SK-N-SH (cell line): ENCODE measurements at regions not wholly inside any gene's neighbourhood (a gene's known extent, or its start where the extent isn't known, plus 50 kb on each side); places are given as distances from the start of the nearest gene placed in this dataset.

Source experiments
- CTCF ChIA-PET: fragments of 300-600, 350-600 bp; formaldehyde crosslinking; extraction: SDS; loops from one replicate; lab custom pipeline; 2021; lab: Yijun Ruan, JAX
- POLR2A ChIA-PET: fragments of 350-600 bp; sonication (Branson Sonifier 250); formaldehyde crosslinking; extraction: SDS; loops from one replicate; lab custom pipeline; 2020; ENCODE audit warnings: antibody characterized with exemption, inconsistent platforms; lab: Yijun Ruan, JAX
- DNase-seq: peaks from one replicate; pipeline ENCODE4 v3.0.0; 2012
- H2AFZ ChIP-seq: fragments of 200-600 bp; sonication (generic); 2 replicates; pipeline ENCODE4 v1.8.1; 2016; ENCODE audit warnings: antibody characterized with exemption, mild to moderate bottlenecking, low read depth
- H3F3A ChIP-seq: fragments of 200-600 bp; sonication (generic); replicated peaks from 2 replicates; pipeline ENCODE3; 2016; ENCODE audit warnings: antibody characterized with exemption, mild to moderate bottlenecking; ENCODE audit not compliant: insufficient read depth
- H3K27ac ChIP-seq, 2 experiments: fragments of 200-500 bp in 1 of 2; fragments of 200-600 bp in 1 of 2; sonication (Bioruptor generic) in 1 of 2; sonication (generic), shearing (Covaris generic) in 1 of 2; 2 replicates each; pipeline versions ENCODE4 v1.5.1 to v1.6.1; 2014 to 2016; ENCODE audit warnings: low read depth in 2 of 2, inconsistent platforms in 1 of 2, low read length in 1 of 2, mild to moderate bottlenecking in 1 of 2, mixed read lengths in 1 of 2
- H3K27me3 ChIP-seq: fragments of 200-600 bp; sonication (generic), shearing (Covaris generic); 2 replicates; pipeline ENCODE4 v1.6.1; 2016; ENCODE audit warnings: mixed run types; ENCODE audit not compliant: insufficient read depth
- H3K36me3 ChIP-seq, 2 experiments: fragments of 200-500 bp in 1 of 2; fragments of 200-600 bp in 1 of 2; sonication (Bioruptor generic) in 1 of 2; sonication (generic) in 1 of 2; replicated peaks in 1 of 2; 2 replicates each; pipeline versions ENCODE3 to v1.5.1; 2014 to 2016; ENCODE audit warnings: low read length in 1 of 2, mild to moderate bottlenecking in 1 of 2; ENCODE audit not compliant: insufficient read depth in 2 of 2, control insufficient read depth in 1 of 2
- H3K4me1 ChIP-seq, 2 experiments: fragments of 200-500 bp in 1 of 2; fragments of 200-600 bp in 1 of 2; sonication (Bioruptor generic) in 1 of 2; sonication (generic), shearing (Covaris generic) in 1 of 2; 2 replicates each; pipeline versions ENCODE4 v1.5.1 to v1.6.1; 2014 to 2016; ENCODE audit warnings: low read depth in 1 of 2, low read length in 1 of 2, mixed run types in 1 of 2; ENCODE audit not compliant: insufficient read depth in 2 of 2, control insufficient read depth in 1 of 2
- H3K4me2 ChIP-seq: fragments of 200-600 bp; sonication (generic), shearing (Covaris generic); 2 replicates; pipeline ENCODE4 v1.6.1; 2017; ENCODE audit warnings: mixed run types
- H3K4me3 ChIP-seq, 2 experiments: fragments of 200-500 bp in 1 of 2; fragments of 200-600 bp in 1 of 2; sonication (Bioruptor generic) in 1 of 2; sonication (generic), shearing (Covaris generic) in 1 of 2; 2 replicates each; pipeline versions ENCODE4 v1.5.1 to v1.8.1; 2014 to 2016; ENCODE audit warnings: low read depth in 2 of 2, inconsistent platforms in 1 of 2, low read length in 1 of 2, mild to moderate bottlenecking in 1 of 2, mixed read lengths in 1 of 2, moderate library complexity in 1 of 2
- H3K79me2 ChIP-seq: fragments of 200-600 bp; sonication (generic); 2 replicates; pipeline ENCODE4 v1.8.1; 2017; ENCODE audit warnings: mild to moderate bottlenecking; ENCODE audit not compliant: insufficient read depth
- H3K9ac ChIP-seq: fragments of 200-600 bp; sonication (generic); 2 replicates; pipeline ENCODE4 v1.6.1; 2017; ENCODE audit warnings: mixed run types
- H3K9me2 ChIP-seq: fragments of 200-600 bp; sonication (generic); 2 replicates; pipeline ENCODE4 v1.6.1; 2017; ENCODE audit warnings: mixed run types
- H3K9me3 ChIP-seq: fragments of 200-600 bp; sonication (generic); 2 replicates; pipeline ENCODE4 v1.6.1; 2017; ENCODE audit warnings: mixed run types, mild to moderate bottlenecking, moderate library complexity
- H4K20me1 ChIP-seq: fragments of 200-600 bp; sonication (generic); 2 replicates; pipeline ENCODE4 v1.6.1; 2017; ENCODE audit warnings: mild to moderate bottlenecking, mixed run types; ENCODE audit not compliant: insufficient read depth
- ELF1 ChIP-seq: IDR thresholded peaks from 2 replicates; pipeline ENCODE4 v1.4.0; 2012
- EZH2phosphoT487 ChIP-seq: fragments of 200-600 bp; sonication (generic); IDR thresholded peaks from 2 replicates; pipeline ENCODE4 v1.6.1; 2017; ENCODE audit warnings: low read depth, mixed run types, mild to moderate bottlenecking, antibody characterized with exemption, moderate library complexity, borderline replicate concordance
- GABPA ChIP-seq: IDR thresholded peaks from 2 replicates; pipeline ENCODE4 v1.4.0; 2012; ENCODE audit warnings: low read depth, mild to moderate bottlenecking
- IRF3 ChIP-seq: fragments of 150-350 bp; IDR thresholded peaks from 2 replicates; pipeline ENCODE4 v1.6.1; 2016; ENCODE audit warnings: mild to moderate bottlenecking, low read depth, low read length
- MEF2A ChIP-seq: IDR thresholded peaks from 2 replicates; pipeline ENCODE4 v1.4.0; 2012; ENCODE audit warnings: low read depth, borderline replicate concordance
- SMC3 ChIP-seq: IDR thresholded peaks from 2 replicates; pipeline ENCODE4 v1.6.1; 2012; ENCODE audit warnings: low read depth, low read length, improper control_type of control experiment
- TEAD4 ChIP-seq: IDR thresholded peaks from 2 replicates; pipeline ENCODE4 v1.4.0; 2012; ENCODE audit warnings: mild to moderate bottlenecking, borderline replicate concordance; ENCODE audit not compliant: insufficient read depth
- WGBS: methylation state at CpG from one replicate; pipeline ENCODE4 v1.1.6; 2017; ENCODE audit warnings: low lambda C conversion rate; 5-methylcytosine and 5-hydroxymethylcytosine counted together
- TF ChIP-seq, protein P1 (sequence below): IDR thresholded peaks from 2 replicates; pipeline ENCODE4 v1.4.0; 2012; ENCODE audit warnings: low read depth, borderline replicate concordance
- TF ChIP-seq, protein P2 (sequence below): IDR thresholded peaks from 2 replicates; pipeline ENCODE4 v1.4.0; 2012; ENCODE audit warnings: low read depth, borderline replicate concordance

GRCh38 chr2:187924293-187924692 is 367.4 kb upstream of the GULP1 start:
- no peak overlapping the region for H3K27ac ChIP-seq
- H3K79me2 ChIP-seq: no peaks in the 10 kb centered on the region
- CTCF ChIA-PET: no interaction called here
- H3F3A ChIP-seq: no peaks in the 10 kb centered on the region
- H4K20me1 ChIP-seq: no peaks in the 10 kb centered on the region
- no peak overlapping the region for H3K4me3 ChIP-seq
- no peak for DNase-seq
- no peaks in the 10 kb centered on the region for H3K9me3 ChIP-seq
- no peaks in the 10 kb centered on the region for H3K27me3 ChIP-seq
- TF ChIP-seq EZH2phosphoT487: no peak
- TF ChIP-seq, protein P1, sequence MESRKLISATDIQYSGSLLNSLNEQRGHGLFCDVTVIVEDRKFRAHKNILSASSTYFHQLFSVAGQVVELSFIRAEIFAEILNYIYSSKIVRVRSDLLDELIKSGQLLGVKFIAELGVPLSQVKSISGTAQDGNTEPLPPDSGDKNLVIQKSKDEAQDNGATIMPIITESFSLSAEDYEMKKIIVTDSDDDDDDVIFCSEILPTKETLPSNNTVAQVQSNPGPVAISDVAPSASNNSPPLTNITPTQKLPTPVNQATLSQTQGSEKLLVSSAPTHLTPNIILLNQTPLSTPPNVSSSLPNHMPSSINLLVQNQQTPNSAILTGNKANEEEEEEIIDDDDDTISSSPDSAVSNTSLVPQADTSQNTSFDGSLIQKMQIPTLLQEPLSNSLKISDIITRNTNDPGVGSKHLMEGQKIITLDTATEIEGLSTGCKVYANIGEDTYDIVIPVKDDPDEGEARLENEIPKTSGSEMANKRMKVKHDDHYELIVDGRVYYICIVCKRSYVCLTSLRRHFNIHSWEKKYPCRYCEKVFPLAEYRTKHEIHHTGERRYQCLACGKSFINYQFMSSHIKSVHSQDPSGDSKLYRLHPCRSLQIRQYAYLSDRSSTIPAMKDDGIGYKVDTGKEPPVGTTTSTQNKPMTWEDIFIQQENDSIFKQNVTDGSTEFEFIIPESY: no peak
- no peak for TF ChIP-seq IRF3
- no peak for TF ChIP-seq ELF1
- TF ChIP-seq SMC3: no peak
- TF ChIP-seq, protein P2, sequence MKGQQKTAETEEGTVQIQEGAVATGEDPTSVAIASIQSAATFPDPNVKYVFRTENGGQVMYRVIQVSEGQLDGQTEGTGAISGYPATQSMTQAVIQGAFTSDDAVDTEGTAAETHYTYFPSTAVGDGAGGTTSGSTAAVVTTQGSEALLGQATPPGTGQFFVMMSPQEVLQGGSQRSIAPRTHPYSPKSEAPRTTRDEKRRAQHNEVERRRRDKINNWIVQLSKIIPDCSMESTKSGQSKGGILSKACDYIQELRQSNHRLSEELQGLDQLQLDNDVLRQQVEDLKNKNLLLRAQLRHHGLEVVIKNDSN: no peak
- TF ChIP-seq MEF2A: no peak
- H2AFZ ChIP-seq: no peak overlapping the region
- H3K4me2 ChIP-seq: no peak overlapping the region
- no peaks in the 10 kb centered on the region for H3K4me1 ChIP-seq
- H3K9me2 ChIP-seq: no peaks in the 10 kb centered on the region
- POLR2A ChIA-PET: no interaction called here
- H3K9ac ChIP-seq: no peak overlapping the region
- no peaks in the 10 kb centered on the region for H3K36me3 ChIP-seq

- Histone ChIP-seq H3K79me2 (no peaks in the 10 kb centered on the region), H3K27ac (no peak overlapping the region), H3F3A (no peaks in the 10 kb centered on the region), H3K9ac (no peak overlapping the region), H2AFZ (no peak overlapping the region), H3K4me3 (no peak overlapping the region), H3K36me3 (no peaks in the 10 kb centered on the region), H3K27me3 (no peaks in the 10 kb centered on the region), H3K4me1 (no peaks in the 10 kb centered on the region), H3K4me2 (no peak overlapping the region), H3K9me2 (no peaks in the 10 kb centered on the region), H3K9me3 (no peaks in the 10 kb centered on the region), H4K20me1 (no peaks in the 10 kb centered on the region)
- 68% methylated on average over 6 of the region's 6 CpGs for WGBS
- no peak for DNase-seq
- ChIA-PET CTCF (no interaction called here), POLR2A (no interaction called here)
- no peak for TF ChIP-seq GABPA
- no peak for TF ChIP-seq ELF1
- no peak for TF ChIP-seq TEAD4
Observed at GRCh38 chr2:187934236-187934635, 357.4 kb upstream of the GULP1 start.
